GM20000 (cell line): ENCODE measurements at regions not wholly inside any gene's neighbourhood (a gene's known extent, or its start where the extent isn't known, plus 50 kb on each side); places are given as distances from the start of the nearest gene placed in this dataset.

Source experiments
- DNase-seq: peaks from one replicate; pipeline ENCODE4 v3.0.0; 2012; ENCODE audit warnings: low spot score
- TF ChIP-seq, protein P1 (sequence below): IDR thresholded peaks from 2 replicates; pipeline ENCODE4 v1.5.1; 2012; ENCODE audit warnings: mild to moderate bottlenecking, control low read depth; ENCODE audit errors: extremely low read depth, missing control alignments

DNA sequence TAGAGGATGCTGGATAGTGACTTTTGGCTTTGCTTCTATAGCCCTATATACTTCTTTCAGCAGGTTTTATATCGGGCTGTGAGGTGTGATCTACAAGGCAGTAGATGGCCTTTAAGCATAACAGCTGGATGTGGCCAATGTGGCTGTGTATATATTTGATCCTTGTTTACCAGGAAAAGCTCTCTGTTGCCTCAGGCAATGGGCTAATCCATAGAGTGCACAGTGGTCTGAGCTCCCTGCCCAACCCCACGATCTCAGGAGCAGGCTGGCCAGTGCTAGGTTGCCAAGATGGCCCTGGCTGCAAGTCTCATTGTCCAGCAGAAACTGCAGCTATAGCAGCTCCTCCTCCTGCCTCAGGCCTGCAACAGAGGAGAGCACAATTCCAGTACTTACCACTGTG, 72.3 kb upstream of the SPHKAP start:
- TF ChIP-seq, protein P1, sequence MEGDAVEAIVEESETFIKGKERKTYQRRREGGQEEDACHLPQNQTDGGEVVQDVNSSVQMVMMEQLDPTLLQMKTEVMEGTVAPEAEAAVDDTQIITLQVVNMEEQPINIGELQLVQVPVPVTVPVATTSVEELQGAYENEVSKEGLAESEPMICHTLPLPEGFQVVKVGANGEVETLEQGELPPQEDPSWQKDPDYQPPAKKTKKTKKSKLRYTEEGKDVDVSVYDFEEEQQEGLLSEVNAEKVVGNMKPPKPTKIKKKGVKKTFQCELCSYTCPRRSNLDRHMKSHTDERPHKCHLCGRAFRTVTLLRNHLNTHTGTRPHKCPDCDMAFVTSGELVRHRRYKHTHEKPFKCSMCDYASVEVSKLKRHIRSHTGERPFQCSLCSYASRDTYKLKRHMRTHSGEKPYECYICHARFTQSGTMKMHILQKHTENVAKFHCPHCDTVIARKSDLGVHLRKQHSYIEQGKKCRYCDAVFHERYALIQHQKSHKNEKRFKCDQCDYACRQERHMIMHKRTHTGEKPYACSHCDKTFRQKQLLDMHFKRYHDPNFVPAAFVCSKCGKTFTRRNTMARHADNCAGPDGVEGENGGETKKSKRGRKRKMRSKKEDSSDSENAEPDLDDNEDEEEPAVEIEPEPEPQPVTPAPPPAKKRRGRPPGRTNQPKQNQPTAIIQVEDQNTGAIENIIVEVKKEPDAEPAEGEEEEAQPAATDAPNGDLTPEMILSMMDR, result no peak
- no peak for DNase-seq

DNA sequence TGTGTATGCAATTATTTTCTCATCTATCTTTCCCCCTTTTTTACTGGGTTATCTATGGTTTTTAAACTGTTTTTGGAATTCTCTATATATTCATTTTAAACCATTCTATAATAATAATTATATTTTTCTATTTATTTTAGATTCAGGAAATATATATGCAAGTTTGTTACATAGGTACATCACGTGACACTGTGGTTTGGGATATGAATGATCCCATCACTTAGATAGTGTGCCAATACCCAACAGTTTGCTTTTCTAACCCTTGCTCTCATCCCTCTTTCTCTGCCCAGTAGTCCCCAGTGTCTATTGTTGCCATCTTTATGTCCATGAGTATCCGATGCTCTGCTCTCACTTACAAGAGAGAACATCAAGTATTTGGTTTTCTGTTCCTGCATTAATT, 65.8 kb upstream of the SPHKAP start:
- DNase-seq, result no peak
- TF ChIP-seq, protein P1, result no peak

DNA sequence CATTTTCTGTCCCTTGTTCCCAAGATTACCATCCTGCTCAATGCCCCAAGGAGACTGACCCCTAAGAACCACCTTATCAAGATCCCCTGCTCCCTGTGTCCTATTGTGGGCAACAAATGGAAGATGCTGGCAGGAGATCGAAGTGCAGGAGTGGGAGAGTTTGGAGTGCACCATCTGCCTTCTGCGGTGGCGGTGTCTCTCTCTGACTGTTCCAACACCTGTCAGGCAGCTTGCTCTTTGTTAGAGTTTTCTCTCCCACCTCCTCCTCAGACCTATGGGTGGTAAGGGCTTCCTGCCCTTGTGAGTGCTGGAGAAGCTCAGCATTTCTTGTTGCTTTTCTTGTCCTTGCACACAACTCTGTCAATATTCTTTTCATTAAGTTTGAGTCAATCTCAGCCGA, 64.1 kb upstream of the SPHKAP start:
- DNase-seq, result no peak
- TF ChIP-seq, protein P1, result no peak

DNA sequence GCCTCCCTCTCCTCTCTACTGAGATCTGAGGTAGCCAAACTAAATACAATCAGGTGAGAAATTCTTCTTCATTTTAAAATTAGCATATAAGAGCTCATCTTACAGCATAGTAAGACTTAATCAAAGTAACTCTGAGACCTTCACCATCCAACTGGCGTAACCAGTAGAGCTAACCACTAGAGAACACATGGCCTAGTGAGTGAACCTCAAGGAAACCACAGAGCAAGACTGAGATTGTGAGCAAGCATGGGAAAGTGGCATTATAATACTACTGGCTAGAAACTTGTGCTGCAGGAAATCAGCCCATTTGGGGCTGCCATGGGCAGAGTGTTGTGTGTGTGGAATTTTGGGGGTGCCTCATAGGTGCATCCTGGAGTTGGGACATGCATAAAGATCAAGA, 61.1 kb upstream of the SPHKAP start:
- TF ChIP-seq, protein P1, result no peak
- no peak for DNase-seq

DNA sequence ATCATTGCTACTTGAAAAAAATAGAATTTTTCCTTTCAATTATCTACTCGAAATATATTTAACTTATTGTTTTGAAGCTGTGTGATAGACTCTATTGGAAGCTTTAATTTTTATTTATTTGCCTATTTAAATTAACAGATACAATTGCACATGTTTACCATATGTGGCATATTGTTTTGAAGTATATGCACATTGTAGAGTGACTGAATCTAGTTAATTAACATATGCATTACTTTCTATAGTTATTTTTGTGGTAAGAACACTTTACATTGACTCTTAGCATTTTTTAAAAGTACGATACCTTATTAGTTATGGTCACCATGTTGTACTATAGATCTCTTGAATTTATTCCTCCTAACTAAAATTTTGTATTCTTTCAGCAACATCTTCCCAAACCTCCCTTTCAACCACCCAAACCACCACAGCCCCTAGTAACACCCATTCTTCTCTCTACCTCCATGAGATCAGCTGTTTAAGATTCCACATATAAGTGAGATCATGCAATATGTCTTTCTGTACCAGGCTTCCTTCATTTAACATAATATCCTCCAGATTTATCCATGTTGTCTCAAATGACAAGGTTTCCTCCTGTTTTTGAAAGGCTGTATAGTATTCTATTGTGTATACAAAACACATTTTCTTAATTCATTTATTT, 58.5 kb upstream of the SPHKAP start:
- TF ChIP-seq, protein P1, result no peak

DNA sequence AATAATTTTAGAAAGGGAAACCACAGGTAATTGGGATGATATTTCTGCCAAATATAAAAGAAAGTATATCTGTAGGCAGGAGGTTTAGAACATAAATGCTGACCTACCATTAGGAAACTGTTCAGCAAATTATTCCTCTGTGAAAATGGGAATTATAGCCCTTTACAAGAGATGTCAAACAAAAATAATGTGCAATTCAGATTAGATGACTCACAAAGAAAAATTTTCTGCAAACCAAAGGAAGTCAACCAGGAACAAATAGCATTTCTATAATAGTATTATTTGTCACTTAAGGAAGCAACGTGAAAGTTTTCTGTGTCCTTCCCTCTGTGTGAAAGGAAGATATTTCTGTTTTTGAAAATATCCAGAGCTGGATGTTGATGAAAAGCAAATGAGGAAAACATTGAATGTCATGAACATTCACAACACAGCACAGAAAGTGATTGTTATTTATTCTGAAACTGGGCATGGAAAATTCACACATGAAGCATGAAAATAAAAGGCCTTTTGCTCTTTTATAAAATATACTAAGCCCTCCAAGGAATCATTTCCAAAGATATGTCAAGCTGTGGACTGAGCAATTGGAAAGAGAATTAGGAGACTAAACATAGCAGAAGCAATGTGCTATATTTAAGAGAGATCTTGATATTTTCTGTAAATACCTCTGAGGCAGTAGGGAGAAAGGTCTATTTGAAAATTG, 57.9 kb upstream of the SPHKAP start:
- TF ChIP-seq, protein P1, result no peak
- no peak for DNase-seq

More for the DNA sequence above, 58.5 kb upstream of the SPHKAP start:
- DNase-seq, result no peak
